ENCODE measurements at regions not wholly inside any gene's neighbourhood (a gene's known extent, or its start where the extent isn't known, plus 50 kb on each side); places are given as distances from the start of the nearest gene placed in this dataset.
"Not testable (repeated sequence)": the region's sequence is repeated elsewhere in the genome, so short reads cannot be mapped to it uniquely, and the experiment has no call there.

- DNase-seq: no peak
Observed at GRCh38 chr12:11446372-11446771, 51.0 kb upstream of the PRB2 start.

- DNase-seq: no peak
Observed at GRCh38 chr12:11457996-11458645, 62.8 kb upstream of the PRB2 start.

- no peak for DNase-seq
Observed at GRCh38 chr12:11460343-11461023, 65.1 kb upstream of the PRB2 start.

GRCh38 chr12:11461433-11461832, 66.1 kb upstream of the PRB2 start:
- no peak for DNase-seq

GRCh38 chr12:11477110-11477509, 81.7 kb upstream of the PRB2 start:
- no peak for DNase-seq

- no peak for DNase-seq
Observed at GRCh38 chr12:11482955-11483354, 87.6 kb upstream of the PRB2 start.

GRCh38 chr12:11486623-11487444, 91.5 kb upstream of the PRB2 start:
- peak; percentile 90 for DNase-seq

- DNase-seq: no peak
Observed at GRCh38 chr12:11496157-11496851, 100.9 kb upstream of the PRB2 start.

GRCh38 chr12:11497438-11497837, 102.1 kb upstream of the PRB2 start:
- DNase-seq: no peak

- no peak for DNase-seq
Observed at GRCh38 chr12:11497995-11498394, 102.6 kb upstream of the PRB2 start.

- DNase-seq: not testable (repeated sequence)
Observed at GRCh38 chr12:11498574-11498973, 103.2 kb upstream of the PRB2 start.

GRCh38 chr12:11499806-11500187, 104.4 kb upstream of the PRB2 start:
- no peak for DNase-seq

GRCh38 chr12:11500188-11500860, 105.0 kb upstream of the PRB2 start:
- DNase-seq: peak; percentile 89

- no peak for DNase-seq
Observed at GRCh38 chr12:11500861-11501230, 105.5 kb upstream of the PRB2 start.

GRCh38 chr12:11508699-11509098, 113.3 kb upstream of the PRB2 start:
- DNase-seq: no peak

GRCh38 chr12:11509326-11509725, 114.0 kb upstream of the PRB2 start:
- DNase-seq: no peak

- no peak for DNase-seq
Observed at GRCh38 chr12:11510671-11511070, 115.3 kb upstream of the PRB2 start.

GRCh38 chr12:11513288-11513687, 117.9 kb upstream of the PRB2 start:
- DNase-seq: no peak

GRCh38 chr12:11517080-11517479, 121.7 kb upstream of the PRB2 start:
- no peak for DNase-seq

GRCh38 chr12:11524446-11524845, 125.0 kb upstream of the ETV6 start:
- DNase-seq: no peak

GRCh38 chr12:11534064-11534463, 115.4 kb upstream of the ETV6 start:
- DNase-seq: no peak

- DNase-seq: no peak
Observed at GRCh38 chr12:11535127-11535526, 114.3 kb upstream of the ETV6 start.

GRCh38 chr12:11539156-11539555, 110.3 kb upstream of the ETV6 start:
- no peak for DNase-seq
